ENCODE measurements at regions not wholly inside any gene's neighbourhood (a gene's known extent, or its start where the extent isn't known, plus 50 kb on each side); places are given as distances from the start of the nearest gene placed in this dataset.

DNA sequence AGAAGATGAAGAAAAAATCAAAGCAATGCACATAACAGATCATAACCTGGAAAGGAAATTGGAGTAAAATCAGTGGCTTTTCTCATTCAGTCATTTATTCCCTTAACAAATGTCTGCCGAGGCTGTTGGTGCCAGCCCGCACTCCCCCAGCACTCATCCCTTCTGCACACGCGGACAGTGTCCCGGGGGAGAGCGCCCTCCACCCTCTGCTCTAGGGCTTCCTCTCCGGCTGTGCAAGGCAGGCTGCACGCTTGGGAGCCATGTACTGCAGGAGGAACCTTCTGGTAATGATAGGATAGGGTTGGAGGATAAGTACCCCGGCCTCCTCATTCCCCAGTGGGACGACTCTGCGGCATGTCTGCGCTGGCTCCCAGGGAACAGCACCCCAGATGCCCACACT lies 134.5 kb downstream of the PAX1 start:
- DNase-seq (ENCODE audit: low read depth in 2 of 2), result no peak

DNA sequence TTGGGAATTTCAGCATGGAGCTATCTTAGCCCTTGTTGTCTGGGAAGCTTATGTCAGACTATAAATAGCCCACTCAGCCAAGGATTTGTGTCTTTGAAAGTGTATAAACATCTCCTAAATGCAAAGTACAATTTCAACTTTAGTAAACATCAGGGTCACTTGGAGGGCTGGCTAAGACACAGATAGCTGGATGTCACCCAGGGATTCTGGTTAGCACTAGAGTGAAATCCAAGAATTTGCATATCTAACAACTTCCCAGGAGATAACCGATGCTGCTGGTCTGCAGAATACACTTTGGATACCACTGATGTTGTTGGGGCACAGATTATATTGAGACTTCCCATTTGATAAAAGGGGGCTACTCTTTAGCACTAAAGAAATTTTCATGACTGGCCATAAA lies 130.9 kb downstream of the PAX1 start:
- DNase-seq (ENCODE audit: low read depth in 2 of 2), result no peak

DNA sequence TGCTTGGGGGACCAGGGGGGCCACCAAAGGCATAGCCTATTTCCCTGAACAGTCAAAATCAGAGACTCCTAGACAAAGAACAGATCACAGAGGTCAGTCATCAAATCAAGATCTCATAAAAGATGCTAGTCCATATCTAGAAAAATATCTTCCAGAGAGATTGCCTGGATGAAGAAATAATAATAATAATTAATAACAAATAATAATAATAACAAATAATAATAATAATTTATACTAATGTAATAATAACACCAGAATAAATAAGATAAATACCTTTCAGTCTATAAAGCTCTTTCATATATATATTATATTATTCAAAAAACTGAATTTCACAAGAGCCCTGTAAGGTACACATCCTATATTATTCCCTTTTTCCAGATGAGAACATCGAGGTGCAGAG lies 129.6 kb downstream of the PAX1 start:
- no peak for DNase-seq (ENCODE audit: low read depth in 2 of 2)

DNA sequence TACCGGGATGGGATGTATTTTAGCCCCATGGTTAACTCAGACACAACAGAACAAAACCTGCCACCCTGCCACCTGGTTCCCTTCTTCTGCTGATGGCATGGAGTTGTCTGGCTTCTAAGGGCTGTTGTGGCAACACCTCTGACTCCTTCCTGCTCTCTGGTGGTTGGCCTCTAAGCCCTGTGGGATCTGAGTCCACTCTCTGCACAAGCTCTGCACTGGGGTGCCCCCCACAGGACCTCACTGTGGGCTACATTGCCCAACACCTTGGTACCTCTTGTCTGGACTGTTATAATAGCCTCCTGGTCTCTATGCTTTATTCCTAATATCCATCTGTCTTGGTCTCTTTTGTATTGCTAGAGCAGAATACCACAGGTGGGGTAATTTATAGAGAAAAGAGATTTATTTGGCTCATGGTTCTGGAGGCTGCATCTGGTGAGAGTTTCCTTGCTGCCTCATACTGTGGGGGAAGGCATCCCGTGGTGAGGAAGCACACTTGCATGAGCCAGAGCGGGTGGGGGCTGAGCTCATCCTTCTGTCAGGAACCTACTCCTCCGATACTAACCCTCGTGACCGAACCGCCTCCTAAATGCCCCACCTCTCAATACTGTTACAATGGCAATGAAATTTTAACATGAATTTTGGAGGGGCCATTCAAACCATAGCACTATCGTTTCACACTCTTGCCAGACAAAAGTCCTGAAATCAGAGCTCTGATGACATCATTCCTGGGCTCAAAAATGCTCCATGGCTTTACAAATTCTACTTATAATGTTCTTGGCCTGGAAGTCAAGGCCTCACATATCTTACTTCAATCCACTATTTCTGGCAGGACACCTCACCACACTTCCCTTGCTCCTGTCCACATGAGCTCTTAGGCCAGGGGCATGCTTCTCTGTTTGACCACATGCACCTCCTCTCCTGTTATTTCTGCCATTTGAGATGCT lies 127.2 kb downstream of the PAX1 start:
- DNase-seq (ENCODE audit: low read depth in 2 of 2), result no peak

DNA sequence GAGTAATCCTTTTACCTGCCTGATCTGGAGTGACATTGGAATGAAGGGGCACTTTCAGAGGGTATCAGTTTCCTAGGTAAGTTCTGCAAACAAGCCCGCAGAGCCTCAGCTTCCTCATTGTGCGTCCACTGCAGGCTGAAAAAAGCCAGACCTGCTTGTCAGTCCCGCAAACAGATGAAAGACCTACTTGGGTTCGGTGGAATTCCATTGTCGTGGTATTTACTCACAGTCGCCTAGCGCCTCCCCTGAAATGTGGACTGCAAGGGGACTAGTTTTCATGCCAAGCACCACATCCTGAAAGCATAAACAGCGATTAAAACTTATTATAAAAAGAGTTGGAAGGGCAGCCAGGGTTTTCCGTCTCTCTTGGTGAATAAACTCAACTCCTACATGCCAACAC lies 121.5 kb downstream of the PAX1 start:
- DNase-seq (ENCODE audit: low read depth in 2 of 2), result no peak

DNA sequence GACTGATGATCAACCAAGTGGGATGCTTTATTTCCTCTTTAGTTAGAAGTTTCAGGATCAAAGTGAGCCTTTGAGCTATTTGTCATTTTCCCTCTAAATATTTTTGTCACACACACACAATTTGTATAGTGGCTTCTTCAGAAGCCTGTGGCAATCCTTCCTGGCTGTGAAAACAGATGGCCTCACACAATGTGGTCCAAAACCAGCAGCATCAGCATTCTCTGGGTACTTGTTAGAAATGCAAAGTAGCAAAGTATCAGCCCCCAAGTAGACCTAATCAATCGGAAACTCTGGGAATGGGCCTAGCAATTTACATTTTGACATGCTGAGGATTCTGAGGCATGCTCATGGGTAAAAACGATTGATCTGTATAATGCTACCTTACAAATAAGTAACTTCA lies 115.9 kb downstream of the PAX1 start:
- DNase-seq (ENCODE audit: low read depth in 2 of 2), result no peak

DNA sequence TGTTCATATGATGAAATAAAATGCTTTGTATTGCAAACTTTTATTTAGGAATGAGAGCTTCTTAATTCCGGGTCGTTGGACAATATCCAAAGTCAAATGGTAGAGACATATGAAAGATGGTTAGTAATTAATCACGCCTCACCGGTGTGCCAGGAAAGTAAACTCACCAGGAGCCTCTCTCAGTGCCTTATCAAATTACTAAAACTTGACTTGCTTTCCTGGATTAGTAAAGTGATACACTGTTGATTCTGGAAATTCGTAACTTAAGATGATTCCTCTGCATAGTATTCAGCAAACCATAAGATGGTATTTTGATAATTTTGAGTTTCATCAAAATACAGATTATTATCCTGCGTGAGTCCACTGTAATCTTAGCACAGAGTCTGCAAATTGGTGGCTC lies 115.2 kb downstream of the PAX1 start:
- DNase-seq (ENCODE audit: low read depth in 2 of 2), result no peak

DNA sequence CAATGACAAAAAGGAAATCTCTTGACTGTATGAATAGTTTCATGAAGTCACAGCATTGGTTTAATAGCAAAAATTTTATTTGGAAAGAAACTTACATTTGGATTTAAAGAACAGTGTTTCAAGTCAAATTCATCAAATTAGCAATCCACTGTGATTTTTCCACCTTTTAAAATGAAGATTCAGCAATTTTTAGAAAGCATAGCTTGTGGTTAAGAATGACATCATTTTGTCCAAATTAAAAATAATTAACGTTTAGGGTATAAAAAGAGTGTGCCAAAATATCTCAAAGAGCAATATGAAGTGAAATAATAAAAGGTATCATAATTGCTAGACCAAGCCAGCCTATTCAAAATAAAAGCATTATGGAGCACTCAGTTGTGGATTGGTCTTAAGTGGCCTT lies 114.6 kb downstream of the PAX1 start:
- no peak for DNase-seq (ENCODE audit: low read depth in 2 of 2)

DNA sequence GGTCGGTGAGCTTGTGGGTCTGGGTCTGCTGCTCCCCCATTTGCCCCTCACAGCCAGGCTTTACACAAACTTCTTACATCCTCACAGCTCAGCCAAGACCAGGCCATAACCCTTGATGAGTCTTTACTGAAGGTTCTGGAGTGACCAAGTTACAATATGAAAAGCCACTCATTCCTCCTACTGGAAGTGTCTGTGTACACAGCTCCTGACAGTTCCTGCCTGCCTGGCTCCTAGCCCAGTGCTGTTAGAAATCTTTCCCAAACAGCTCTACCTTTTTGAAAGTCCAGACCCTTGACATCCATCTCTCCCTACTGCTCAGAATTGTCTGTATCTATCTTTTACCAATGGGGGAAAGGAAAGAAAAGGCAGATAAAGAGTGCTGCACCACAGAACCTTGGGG lies 106.9 kb downstream of the PAX1 start:
- DNase-seq (ENCODE audit: low read depth in 2 of 2), result no peak

DNA sequence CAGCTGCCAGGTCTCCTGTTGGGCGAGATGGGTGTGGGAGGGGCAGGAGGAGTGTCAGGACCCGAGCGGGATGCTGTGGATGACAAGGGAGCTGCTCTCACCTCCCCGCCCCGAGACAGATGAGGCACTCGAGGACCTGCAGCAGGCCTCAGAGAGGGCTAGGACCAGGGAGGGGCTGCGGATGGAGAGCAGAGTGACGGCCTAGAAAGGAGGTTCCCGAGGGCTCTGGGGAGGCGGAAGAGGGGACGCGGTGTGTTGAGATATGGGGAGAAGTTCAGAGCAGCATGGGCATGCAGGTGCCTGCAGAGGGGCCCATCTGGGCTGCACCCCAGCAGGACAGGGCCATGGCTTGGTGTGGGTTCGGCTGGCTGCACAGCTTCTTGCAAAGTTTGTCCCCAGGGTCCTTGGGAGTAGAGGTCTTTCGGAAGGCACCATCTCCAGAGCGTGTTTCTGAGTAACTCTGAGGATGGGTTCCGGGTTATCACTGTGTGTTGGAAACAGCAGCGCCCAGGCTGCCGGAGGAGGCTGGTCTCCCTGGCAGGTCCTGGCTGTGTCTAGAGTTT lies 104.6 kb downstream of the PAX1 start:
- DNase-seq (ENCODE audit: low read depth in 2 of 2), result no peak

DNA sequence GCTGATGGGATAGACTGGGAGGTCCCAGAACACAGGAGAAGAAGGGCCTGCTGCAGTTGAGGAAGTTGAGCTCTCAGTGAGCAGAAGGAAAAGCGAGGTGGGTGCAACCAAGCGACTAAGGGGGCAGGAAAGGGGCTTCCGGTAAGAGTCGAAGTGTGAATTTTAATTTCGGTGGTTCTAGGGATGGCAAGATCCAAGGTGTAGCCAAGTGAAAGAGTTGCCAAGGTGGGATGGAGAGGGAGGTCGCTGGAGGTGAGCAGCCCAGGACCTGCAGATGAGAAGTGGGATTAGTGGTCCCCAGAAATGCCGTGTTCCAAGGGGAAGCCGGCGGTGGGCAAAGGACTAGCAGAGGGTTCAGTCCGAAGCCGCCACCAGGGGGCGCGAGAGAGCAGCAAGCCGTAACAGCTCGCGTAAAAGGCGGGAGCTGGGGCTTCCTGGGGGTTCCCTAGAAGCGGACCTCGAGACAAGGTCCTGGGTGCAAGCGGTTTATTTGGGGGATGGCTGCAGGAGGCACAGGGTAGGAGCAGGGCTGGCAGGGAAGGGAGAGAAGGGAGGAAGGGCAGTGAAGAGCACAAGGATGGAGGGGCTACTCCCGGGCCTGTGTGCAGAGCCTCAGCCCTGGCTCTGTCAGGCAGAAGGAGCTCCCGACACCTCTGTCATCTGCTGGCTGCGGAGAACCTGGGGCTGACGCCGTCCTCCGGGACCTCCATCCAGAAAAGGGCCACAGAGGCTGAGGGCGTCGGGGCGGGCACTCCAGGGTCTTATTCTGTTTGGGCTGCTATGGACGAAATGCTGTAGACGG lies 103.6 kb downstream of the PAX1 start:
- DNase-seq (ENCODE audit: low read depth in 2 of 2), result peak in 1 of 2 experiments; percentile 25

DNA sequence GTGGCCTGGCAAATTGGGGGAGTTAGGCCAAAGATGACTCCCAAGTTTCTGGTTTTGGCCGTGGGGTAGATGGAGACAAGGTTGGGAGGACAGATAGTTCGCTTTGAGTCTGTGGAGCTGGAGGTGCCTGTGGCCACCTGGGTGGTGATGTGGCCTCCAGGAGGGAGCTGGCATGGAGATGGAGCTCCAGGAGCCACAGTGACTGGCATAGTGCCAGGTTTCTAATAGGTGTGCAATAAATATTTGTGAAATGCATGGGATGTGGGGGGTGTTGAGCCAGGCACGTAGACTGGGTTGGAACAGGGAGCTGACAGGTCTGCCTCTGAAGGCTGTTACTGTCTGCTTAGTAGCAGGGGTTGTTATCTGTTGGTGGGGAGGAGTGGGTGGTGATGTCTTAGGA lies 102.7 kb downstream of the PAX1 start:
- DNase-seq (ENCODE audit: low read depth in 2 of 2), result no peak

DNA sequence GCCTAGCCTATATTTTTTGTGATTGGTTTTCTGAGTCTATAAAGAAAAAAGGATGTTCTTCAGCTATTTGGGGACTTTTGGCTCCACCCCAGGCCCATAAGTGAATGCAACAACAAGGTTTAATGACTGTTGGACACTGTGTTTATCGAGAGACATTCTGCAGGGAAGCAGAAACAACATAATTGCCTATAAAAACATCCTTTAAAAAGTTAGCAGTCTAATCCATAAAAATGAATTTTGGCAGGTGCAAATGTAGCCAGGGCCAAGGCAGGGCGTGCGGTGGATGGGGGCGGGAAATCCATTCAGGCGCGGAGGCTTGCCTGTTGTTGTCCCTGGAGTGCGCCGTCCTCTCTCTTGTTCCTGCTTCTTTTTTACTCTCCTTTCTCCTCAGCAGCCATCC lies 99.3 kb downstream of the PAX1 start:
- no peak for DNase-seq (ENCODE audit: low read depth in 2 of 2)

DNA sequence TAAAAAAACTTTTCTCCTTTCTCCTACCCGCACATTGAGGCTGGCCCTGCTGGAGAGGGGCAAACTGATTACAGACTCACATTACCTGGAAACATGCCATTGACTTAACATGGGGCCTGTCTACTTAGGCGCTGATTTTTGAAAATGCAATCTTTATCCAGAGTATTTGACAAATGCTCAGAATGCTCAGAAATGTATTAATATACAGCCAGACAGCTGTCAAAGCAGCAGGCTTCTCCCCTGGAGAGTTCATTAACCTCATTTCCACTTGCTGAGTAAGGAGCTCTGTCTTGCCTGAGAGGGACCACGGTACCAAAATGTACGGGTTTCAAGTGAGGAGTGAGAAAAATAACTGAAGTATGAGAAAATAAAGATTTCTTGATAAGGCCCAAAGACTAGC lies 95.7 kb downstream of the PAX1 start:
- DNase-seq (ENCODE audit: low read depth in 2 of 2), result no peak

DNA sequence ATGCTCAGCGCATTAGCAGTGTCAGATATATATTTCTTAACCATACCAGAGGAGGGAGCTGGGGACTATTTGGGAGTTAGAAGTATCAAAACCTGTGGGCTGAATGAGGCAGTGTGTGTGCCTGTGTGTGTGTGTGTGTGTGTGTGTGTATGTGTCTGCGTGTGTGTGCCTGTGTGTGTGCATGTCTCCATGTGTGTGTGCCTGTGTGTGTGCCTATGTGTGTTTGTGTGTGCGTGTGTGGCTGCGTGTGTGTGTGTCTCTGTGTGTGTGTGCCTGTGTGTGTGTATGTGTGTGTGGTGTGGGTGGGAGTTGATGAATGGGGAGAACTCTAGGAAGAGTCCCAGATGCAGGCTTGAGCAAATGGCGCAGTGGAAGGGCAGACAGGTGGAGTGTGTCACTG lies 92.9 kb downstream of the PAX1 start:
- no peak for DNase-seq (ENCODE audit: low read depth in 2 of 2)

DNA sequence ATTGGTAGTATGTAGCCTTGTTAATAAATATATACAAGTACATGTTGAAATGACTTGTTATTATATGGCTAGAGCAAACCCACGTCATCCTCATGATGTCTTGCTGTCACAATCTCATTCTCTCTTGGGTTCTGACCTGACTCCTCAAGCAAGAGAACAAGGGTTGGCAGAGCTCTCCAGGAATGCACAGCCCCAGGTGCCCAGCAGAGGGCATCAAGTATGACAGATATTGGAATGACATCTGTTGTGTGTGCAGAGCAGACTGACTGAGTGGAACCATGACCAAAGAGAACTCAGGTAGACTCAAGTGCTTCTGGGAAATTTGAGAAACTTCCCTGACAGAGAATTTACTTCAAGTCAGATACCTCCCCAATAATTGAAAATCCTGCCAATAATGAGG lies 90.6 kb downstream of the PAX1 start:
- no peak for DNase-seq (ENCODE audit: low read depth in 2 of 2)

DNA sequence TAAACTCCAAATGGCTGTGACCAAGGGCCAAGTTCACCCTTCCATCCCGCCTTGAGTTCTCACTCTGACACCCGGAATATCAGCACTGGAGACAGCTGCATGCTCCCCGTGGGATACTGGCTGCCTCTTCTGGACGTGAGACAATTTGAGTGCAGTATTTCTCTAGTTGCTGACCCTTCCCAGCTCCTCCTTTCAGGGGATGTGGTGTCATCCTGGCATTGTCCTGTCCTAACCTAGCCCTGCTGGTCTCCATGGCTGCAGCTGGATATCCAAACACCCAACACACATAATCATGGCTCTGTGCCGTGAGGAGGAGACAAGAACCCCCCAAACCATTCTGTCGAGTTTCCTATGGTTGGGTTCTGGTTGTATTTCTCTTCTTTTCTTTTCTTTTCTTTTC lies 82.6 kb downstream of the PAX1 start:
- no peak for DNase-seq (ENCODE audit: low read depth in 2 of 2)

DNA sequence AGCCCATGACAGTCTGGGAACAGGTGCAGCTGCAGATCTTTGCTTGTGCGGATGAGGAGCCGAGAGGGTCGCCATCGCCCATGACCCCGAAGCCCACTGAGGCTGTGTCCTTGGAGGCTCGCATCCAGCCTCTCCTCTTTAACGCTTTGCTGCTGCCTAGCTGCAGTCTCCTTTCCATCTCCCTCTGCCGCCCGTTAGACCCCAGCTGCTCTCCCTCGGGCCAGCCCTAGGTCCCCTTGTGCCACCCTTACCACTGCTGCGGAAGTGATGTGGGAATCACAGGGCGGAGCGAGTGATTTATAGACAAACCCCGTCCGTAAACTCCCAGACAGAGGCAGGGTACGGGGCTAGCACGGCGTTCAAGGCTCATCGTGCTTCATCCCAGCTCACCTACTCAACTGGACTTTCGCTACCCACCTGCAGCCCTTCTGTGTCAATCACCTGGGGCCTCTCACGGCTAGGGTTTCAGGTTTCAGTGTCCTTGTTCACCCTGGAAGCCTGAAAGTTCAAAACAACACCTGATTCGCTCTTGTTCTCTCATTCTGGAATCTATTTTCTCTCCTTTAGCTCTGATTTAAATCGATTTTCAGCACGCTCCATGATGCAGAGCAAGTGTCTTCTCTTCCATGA lies 76.1 kb downstream of the PAX1 start:
- no peak for DNase-seq (ENCODE audit: low read depth in 2 of 2)

DNA sequence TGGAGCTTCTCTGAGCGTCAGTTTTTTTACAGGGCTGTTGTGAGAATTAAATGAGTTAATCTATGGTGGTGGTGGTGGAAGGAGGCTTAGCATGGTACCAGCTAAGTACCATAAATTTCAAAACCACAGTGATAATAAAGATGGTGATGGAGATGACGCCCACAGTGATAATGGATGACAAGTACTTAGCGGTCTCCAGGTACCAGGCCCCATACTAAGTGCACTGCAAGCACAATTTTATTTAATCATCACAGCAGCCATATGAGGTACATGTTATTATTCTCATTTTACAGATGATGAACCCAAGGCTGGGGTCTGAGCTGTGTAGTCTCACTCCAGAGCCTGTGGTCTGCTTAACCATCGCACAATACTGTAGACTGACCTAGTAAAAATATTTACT lies 75.1 kb downstream of the PAX1 start:
- no peak for DNase-seq (ENCODE audit: low read depth in 2 of 2)

Data from stimulated activated CD4-positive, alpha-beta T cell treated with anti-CD3 and anti-CD28 coated beads, Interleukin-12 subunit alpha, Interleukin-12 subunit beta, amount 100 ng/mL, for 24 hours (primary cell).